ENCODE measurements at regions not wholly inside any gene's neighbourhood (a gene's known extent, or its start where the extent isn't known, plus 50 kb on each side); places are given as distances from the start of the nearest gene placed in this dataset.

DNA sequence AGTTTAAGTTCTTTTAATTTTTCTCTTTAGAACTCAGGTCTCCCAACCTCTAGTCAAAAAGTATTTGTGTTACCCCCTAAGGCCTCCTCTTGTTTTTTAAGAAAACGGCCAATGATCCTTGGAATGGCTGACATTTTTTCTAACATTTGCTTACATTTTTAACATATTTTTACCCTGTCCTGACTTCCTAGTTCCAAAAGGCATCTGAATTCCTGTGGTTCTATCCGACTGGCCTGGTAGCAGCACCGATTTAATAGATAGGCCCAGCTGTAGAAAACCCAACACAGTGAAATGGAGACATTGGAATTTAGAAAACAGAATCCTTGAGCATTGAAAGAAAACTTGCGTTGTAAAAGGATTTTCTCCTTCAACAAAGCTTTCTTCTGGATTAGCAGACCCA lies 134.7 kb upstream of the GSC start:
- Histone ChIP-seq H3K9me3 (ENCODE audit: control insufficient read depth in 4 of 4, insufficient read depth in 3 of 4, low read length in 3 of 4) (peaks cover 0 to 9% (median 0%) of the 10 kb centered on the region in 4 donors), H3K36me3 (ENCODE audit: control insufficient read depth in 4 of 4, insufficient read depth in 4 of 4, low read length in 4 of 4) (no peaks in the 10 kb centered on the region), H3K27me3 (ENCODE audit: control insufficient read depth in 3 of 3, insufficient read depth in 3 of 3, low read length in 2 of 3) (no peaks in the 10 kb centered on the region), H3K27ac (ENCODE audit: low read depth in 1 of 2, low read length in 1 of 2) (no peak overlapping the region), H3K4me1 (ENCODE audit: control insufficient read depth in 5 of 5, insufficient read depth in 5 of 5, low read length in 5 of 5) (peaks cover 0 to under 1% (median 0%) of the 10 kb centered on the region in 5 donors), H3K4me3 (no peak overlapping the region), H3K9ac (ENCODE audit: insufficient read depth in 1 of 2, low read length in 2 of 2) (no peak overlapping the region)
- TF ChIP-seq, protein P1, sequence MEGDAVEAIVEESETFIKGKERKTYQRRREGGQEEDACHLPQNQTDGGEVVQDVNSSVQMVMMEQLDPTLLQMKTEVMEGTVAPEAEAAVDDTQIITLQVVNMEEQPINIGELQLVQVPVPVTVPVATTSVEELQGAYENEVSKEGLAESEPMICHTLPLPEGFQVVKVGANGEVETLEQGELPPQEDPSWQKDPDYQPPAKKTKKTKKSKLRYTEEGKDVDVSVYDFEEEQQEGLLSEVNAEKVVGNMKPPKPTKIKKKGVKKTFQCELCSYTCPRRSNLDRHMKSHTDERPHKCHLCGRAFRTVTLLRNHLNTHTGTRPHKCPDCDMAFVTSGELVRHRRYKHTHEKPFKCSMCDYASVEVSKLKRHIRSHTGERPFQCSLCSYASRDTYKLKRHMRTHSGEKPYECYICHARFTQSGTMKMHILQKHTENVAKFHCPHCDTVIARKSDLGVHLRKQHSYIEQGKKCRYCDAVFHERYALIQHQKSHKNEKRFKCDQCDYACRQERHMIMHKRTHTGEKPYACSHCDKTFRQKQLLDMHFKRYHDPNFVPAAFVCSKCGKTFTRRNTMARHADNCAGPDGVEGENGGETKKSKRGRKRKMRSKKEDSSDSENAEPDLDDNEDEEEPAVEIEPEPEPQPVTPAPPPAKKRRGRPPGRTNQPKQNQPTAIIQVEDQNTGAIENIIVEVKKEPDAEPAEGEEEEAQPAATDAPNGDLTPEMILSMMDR (IDR thresholded peaks at IDR 0.05; ENCODE audit: control extremely low read depth, extremely low read depth), result no peak
- ATAC-seq (ENCODE audit: insufficient read depth, low FRiP score) (no peak), DNase-seq (no peak)
- WGBS, 2 donors, result 55 to 61% methylated on average over 4 of the region's 4 CpGs

DNA sequence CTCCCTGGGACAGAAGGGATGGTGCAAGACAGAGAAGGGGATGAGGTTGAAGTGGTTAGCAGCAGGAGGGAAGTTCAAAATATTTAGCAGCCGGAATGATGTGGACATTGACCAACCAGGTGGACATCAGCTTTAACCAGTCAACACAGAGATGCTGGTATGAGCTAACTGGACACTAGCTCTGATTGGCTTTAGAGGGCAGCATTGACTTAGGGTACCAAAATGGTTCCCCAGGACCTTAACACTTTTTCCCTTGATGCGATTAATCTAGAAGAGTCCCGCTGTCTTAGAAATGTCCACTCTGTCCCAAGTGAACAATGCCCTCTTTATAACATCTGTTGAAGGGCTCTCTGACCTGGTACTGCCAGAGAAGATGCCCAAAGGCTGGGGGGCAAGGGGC lies 134.0 kb upstream of the GSC start:
- H3K27ac ChIP-seq (ENCODE audit: low read depth in 1 of 2, low read length in 1 of 2), result no peak overlapping the region
- H3K4me1 ChIP-seq (ENCODE audit: control insufficient read depth in 5 of 5, insufficient read depth in 5 of 5, low read length in 5 of 5), result no peaks in the 10 kb centered on the region
- 72 to 98% methylated on average over 3 of the region's 3 CpGs for WGBS, 2 donors
- peaks cover 0 to 9% (median 0%) of the 10 kb centered on the region in 4 donors for H3K9me3 ChIP-seq (ENCODE audit: control insufficient read depth in 4 of 4, insufficient read depth in 3 of 4, low read length in 3 of 4)
- H3K36me3 ChIP-seq (ENCODE audit: control insufficient read depth in 4 of 4, insufficient read depth in 4 of 4, low read length in 4 of 4), result no peaks in the 10 kb centered on the region
- no peaks in the 10 kb centered on the region for H3K27me3 ChIP-seq (ENCODE audit: control insufficient read depth in 3 of 3, insufficient read depth in 3 of 3, low read length in 2 of 3)
- no peak for DNase-seq
- H3K4me3 ChIP-seq, result no peak overlapping the region
- H3K9ac ChIP-seq (ENCODE audit: insufficient read depth in 1 of 2, low read length in 2 of 2), result no peak overlapping the region
- TF ChIP-seq, protein P1 (IDR thresholded peaks at IDR 0.05; ENCODE audit: control extremely low read depth, extremely low read depth), result no peak
- no peak for ATAC-seq (ENCODE audit: insufficient read depth, low FRiP score)

DNA sequence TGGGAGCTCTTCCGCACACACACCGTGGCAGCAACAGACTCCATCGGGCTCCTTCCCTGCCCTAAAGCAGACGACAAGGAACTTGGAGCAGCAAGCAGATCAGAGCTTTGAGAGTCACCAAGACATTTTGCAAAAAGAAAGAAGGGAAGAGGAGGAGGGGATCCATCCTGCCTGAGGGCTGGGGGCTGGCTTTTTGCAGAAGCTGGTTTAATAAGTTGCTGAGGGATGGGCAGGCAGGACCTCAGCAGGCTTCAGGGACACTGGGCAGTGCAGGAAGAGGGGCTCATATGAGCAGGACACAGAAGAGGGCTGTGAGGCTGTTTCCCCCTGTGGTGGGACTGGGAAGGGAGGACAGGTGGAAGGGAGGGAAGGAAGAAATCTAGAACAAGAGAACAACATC lies 133.4 kb upstream of the GSC start:
- Histone ChIP-seq H3K9ac (ENCODE audit: insufficient read depth in 1 of 2, low read length in 2 of 2) (no peak overlapping the region), H3K9me3 (ENCODE audit: control insufficient read depth in 4 of 4, insufficient read depth in 3 of 4, low read length in 3 of 4) (peaks cover 0 to 6% (median 0%) of the 10 kb centered on the region in 4 donors), H3K4me1 (ENCODE audit: control insufficient read depth in 5 of 5, insufficient read depth in 5 of 5, low read length in 5 of 5) (no peaks in the 10 kb centered on the region), H3K27ac (ENCODE audit: low read depth in 1 of 2, low read length in 1 of 2) (no peak overlapping the region), H3K4me3 (no peak overlapping the region), H3K36me3 (ENCODE audit: control insufficient read depth in 4 of 4, insufficient read depth in 4 of 4, low read length in 4 of 4) (no peaks in the 10 kb centered on the region), H3K27me3 (ENCODE audit: control insufficient read depth in 3 of 3, insufficient read depth in 3 of 3, low read length in 2 of 3) (no peaks in the 10 kb centered on the region)
- DNase-seq, result no peak
- no peak for ATAC-seq (ENCODE audit: insufficient read depth, low FRiP score)
- 89 to 90% methylated on average over 4 of the region's 4 CpGs for whole genome bisulfite sequencing, 2 donors
- TF ChIP-seq, protein P1 (IDR thresholded peaks at IDR 0.05; ENCODE audit: control extremely low read depth, extremely low read depth), result no peak

DNA sequence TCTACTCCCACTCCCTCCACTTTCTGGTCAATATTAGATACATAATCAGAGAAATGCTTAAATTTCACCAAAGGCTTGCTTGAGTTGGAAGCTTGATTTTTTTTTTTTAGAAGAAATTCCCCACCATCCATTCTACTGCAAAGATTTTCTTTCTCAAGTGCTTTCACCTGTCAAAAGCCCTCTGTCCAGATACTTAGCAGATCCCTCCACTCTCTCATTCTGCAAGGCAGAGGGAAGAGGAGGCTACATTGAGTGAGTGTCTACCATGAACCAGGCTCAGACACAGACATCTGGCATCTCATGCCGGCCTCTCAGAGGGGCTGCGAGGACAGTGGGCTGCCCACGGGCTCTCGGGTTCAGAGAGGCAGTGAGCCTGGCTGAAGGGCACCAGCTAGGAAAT lies 127.6 kb upstream of the GSC start:
- Histone ChIP-seq H3K27me3 (ENCODE audit: control insufficient read depth in 3 of 3, insufficient read depth in 3 of 3, low read length in 2 of 3) (peaks cover 0 to 3% (median 0%) of the 10 kb centered on the region in 3 donors), H3K36me3 (ENCODE audit: control insufficient read depth in 4 of 4, insufficient read depth in 4 of 4, low read length in 4 of 4) (no peaks in the 10 kb centered on the region), H3K9ac (ENCODE audit: insufficient read depth in 1 of 2, low read length in 2 of 2) (no peak overlapping the region), H3K4me3 (no peak overlapping the region), H3K4me1 (ENCODE audit: control insufficient read depth in 5 of 5, insufficient read depth in 5 of 5, low read length in 5 of 5) (no peaks in the 10 kb centered on the region), H3K9me3 (ENCODE audit: control insufficient read depth in 4 of 4, insufficient read depth in 3 of 4, low read length in 3 of 4) (peaks cover 0 to 14% (median 0%) of the 10 kb centered on the region in 4 donors), H3K27ac (ENCODE audit: low read depth in 1 of 2, low read length in 1 of 2) (no peak overlapping the region)
- DNase-seq (no peak), ATAC-seq (ENCODE audit: insufficient read depth, low FRiP score) (no peak)
- TF ChIP-seq, protein P1 (IDR thresholded peaks at IDR 0.05; ENCODE audit: control extremely low read depth, extremely low read depth), result no peak
- 78 to 82% methylated on average over 4 of the region's 4 CpGs for WGBS, 2 donors
